ENCODE measurements at regions not wholly inside any gene's neighbourhood (a gene's known extent, or its start where the extent isn't known, plus 50 kb on each side); places are given as distances from the start of the nearest gene placed in this dataset.
"Not testable (repeated sequence)": the region's sequence is repeated elsewhere in the genome, so short reads cannot be mapped to it uniquely, and the experiment has no call there.

- DNase-seq: no peak
Measured at GRCh38 chr4:138499627-138500026, 257.5 kb upstream of the SLC7A11 start.

DNA sequence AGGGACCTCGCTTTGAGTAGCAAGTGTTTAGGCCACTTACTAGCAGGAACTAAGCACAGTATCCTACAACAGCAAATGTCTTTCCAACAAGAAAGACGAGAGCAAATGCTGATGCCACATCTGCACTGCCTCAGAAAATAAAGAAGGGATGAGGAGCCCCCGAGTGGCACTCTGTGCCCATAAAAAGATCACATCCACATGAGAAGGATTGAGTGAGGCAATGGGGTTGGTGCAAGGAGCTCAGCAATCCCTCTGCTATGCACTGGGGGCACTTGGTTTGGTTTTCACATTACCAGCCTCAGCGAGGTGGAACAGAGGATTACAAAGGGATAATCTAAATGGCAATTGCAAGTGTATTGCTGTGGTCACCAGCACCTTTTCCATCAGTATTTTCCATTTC is 252.8 kb upstream of the SLC7A11 start:
- DNase-seq: no peak

DNA sequence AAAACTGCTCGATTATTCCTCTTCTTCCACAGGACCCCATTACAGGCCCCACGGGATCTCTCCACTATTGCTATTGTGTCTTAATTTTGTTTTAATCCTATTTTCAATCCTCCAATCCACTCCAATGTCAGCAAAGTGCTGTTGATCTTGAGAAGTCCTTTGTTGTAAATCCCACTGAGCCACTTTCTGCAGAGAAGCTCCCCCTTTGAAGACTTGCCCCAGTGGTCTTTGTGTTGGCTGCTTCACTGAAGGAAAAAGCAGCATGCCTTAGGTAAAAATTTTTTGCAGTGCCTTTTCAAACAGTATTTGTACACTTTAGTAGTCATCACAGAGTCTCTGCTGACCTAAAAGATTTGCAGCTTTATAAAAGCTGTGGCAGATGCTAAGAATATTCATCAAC is 252.0 kb upstream of the SLC7A11 start:
- no peak for DNase-seq

GRCh38 chr4:138492176-138492575 is 250.0 kb upstream of the SLC7A11 start:
- DNase-seq: no peak

DNA sequence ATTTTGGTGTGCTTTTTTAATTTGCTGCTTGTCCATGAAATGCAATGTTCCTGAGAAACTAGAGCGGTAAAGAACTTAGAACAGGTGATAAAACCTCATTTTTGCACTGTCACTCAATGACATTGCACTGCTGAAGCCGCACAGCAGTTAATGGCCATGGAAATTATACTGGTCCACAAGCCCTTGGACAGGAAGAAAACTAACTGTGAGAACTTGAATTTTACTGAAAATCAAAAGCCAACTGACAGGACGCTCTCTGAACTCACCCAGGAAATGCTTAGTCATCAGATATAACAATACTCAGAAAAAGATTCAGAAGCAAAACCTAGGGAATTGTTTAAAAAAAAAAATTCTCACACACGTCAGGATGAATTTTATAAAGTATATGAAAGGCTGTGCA is 246.4 kb upstream of the SLC7A11 start:
- no peak for DNase-seq

- DNase-seq: no peak
Measured at GRCh38 chr4:138487670-138488069, 245.5 kb upstream of the SLC7A11 start.

DNA sequence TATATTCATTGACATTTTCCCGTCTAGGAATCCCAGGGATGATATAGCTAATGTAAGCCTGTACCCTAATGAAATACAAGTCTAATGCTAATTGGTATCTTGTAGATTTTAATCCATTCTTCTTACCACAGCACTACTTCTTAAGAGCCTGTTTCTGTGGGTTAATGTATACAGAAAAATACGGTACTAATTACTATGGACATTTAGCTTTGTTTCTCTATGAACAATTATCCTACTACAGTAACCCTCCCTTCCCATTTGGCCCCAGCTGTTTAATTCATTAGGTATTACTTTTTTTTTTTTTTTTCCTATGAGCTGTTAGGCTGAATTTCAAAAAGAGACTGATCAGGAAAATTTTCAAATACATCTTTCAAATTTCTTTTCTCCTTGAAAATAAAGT is 245.1 kb upstream of the SLC7A11 start:
- DNase-seq: no peak

- DNase-seq: no peak
Measured at GRCh38 chr4:138485498-138485897, 243.3 kb upstream of the SLC7A11 start.

GRCh38 chr4:138475116-138475515 is 233.0 kb upstream of the SLC7A11 start:
- DNase-seq: no peak

DNA sequence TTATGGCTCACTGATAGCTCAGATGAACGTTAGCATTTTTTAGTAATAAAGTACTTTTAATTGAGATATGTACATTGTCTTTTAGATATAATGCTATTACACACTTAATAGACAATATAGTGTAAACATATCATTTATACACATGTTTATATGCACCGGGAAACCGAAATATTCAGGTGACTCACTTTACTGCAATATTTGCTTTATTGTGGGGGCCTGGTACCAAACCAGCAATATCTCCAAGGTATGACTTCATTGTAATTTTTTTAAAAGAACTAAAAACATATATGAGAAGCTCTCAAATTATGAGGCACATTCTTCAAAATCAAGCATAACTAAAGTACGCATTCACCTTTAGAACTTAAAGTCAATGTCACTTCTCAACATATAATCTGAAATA is 231.2 kb upstream of the SLC7A11 start:
- DNase-seq: no peak

DNA sequence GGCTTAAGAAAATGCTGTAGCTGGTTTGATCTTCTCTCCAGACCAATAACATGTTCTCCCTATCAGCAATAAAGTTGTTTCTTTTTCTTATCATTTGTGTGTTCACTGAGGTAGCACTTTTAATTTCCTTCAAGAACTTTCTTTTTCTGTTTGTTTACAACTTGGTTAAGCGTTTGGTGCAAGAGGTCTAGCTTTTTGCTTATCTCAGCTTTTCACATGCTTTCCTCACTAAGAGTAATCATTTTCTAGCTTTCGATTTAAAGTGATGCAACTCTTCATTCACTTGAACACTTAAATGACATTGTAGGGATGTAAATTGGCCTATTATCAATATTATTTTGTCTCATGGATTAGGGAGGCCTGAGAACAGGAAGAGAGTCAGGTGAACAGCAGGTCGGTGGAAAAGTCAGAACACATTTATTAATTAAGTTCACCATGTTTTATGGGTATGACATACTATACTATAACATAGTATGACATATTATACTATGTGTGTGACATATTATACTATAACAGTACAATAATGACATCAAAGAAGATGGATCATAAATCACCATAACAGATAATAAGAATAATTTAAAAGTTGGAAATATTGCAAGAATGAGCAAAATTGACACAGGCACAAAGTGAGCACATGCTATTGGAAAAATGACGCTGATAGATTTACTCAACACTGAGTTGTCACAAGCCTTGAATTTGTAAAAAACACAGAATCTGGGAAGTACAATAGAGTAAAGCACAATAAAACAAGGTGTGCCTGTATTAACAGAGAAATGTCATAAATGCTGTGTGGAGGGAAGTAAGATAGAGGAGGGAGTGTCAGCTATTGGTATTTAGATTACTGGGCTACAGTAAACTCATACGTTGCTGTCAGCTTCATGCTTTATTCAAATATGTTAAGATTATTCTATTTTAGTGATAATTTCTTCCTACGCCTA is 218.6 kb upstream of the SLC7A11 start:
- no peak for DNase-seq

DNA sequence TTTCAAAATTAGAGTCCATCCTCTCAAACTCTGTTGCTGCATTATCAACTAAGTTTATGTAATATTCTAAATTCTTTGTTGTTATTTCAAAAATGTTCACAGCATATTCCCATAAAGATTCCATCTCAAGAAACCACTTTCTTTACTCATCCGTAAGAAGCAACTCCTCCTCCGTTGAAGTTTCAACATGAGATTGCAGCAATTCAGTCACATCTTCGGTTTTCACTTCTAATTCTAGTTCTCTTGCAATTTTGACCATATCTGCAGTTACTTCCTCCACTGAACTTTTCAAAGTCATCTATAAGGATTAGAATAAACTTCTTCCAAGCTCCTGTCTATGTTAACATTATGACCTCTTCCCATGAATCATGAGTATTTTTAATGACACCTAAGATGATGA is 216.6 kb upstream of the SLC7A11 start:
- no peak for DNase-seq

DNA sequence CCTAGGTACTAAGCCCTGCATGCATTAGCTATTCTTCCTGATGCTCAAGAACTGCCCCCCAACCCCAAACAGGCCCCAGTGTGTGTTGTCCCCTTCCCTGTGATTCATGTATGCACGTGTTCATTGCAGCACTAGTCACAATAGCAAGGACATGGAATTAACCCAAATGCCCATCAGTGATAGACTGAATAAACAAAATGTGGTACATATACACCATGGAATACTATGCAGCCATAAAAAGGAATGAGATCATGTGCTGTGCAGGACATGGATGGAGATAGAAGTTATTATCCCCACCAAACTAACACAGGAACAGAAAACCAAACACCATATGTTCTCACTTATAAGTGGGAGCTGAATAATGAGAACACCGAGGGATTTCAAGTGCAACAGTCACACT is 214.2 kb upstream of the SLC7A11 start:
- not testable (repeated sequence) for DNase-seq

DNA sequence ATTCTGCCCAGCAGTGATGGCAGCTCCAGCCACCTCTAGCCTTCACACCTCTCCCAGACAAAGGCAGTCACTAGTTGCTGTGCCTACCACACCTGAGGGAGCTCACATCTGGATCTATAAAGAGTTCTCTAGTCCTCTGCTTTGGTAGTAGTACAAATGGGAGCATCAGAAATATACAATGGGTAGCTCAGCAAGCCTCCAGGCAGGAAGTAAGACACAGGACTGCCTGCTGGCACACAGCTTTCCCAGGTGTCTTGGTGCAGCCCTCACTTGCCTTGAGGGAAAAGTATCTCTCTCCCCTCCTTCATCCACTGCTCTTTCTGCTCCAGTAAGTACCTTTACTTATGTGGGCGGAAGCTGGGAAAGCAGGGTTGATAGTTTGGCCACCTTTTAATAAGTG is 212.9 kb upstream of the SLC7A11 start:
- DNase-seq: no peak

- no peak for DNase-seq
Measured at GRCh38 chr4:138452826-138453225, 210.7 kb upstream of the SLC7A11 start.

- no peak for DNase-seq
Measured at GRCh38 chr4:138451276-138451663, 209.1 kb upstream of the SLC7A11 start.

- no peak for DNase-seq
Measured at GRCh38 chr4:138450546-138451275, 208.6 kb upstream of the SLC7A11 start.

GRCh38 chr4:138449938-138450337 is 207.8 kb upstream of the SLC7A11 start:
- DNase-seq: no peak

DNA sequence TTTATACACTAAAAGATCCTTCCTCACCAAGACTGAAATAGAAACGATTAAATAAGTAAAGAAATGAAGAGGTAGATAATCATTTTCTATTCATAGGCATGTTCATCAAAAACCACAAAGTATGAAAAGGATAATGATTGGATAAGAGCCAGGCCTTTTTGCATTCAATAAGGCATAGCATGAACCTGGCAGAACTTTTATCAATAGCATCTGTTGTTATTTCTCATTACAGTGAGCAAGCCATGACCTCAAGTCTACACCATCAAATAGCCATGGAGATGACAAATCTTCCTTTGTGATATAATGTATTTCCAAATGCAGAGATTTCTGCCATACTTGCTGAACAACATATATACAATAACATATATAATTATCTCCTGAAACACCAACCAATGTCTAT is 206.0 kb upstream of the SLC7A11 start:
- no peak for DNase-seq

DNA sequence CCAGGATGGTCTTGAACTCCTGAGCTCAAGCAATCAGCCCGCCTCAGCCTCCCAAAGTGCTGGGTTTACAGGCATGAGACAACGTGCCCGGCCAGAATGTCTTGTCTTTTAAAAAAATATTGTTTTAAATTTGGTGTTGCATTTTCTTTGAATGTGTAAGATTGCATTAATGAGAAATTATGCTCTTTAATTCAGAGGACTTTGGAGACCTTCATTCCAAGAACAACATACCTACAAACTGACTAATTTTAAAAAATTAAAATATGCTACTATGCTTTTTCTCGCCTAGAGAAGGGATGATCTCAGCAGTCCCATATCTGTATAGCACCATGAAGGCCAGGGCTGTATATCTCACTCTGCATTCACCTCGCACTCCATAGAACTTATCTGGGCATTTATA is 204.3 kb upstream of the SLC7A11 start:
- DNase-seq: no peak

DNA sequence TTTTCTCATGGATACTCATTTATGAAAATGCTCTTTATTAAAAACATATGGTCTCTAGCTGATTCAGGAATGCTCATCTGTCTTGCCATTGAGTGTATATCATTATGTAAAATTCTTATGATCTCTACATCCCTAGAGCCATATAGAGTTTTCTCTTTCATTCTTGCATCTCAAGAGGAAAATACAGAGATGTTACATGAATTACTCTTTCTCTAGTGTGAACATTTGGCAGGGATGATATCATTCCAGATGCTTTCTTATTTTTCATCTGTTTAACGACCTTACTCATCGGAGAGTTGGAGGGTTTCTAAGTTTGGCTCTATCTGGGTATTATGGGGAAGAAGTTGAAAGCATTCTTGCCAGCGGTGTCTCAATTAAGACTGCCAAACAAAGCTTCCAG is 202.9 kb upstream of the SLC7A11 start:
- DNase-seq: no peak

GRCh38 chr4:138444260-138444659 is 202.1 kb upstream of the SLC7A11 start:
- DNase-seq: no peak

GRCh38 chr4:138439143-138439581 is 197.0 kb upstream of the SLC7A11 start:
- DNase-seq: no peak

GRCh38 chr4:138438608-138439007 is 196.5 kb upstream of the SLC7A11 start:
- no peak for DNase-seq

Data from left kidney (tissue), 1 donor.